GM18951 (cell line): ENCODE measurements at regions not wholly inside any gene's neighbourhood (a gene's known extent, or its start where the extent isn't known, plus 50 kb on each side); places are given as distances from the start of the nearest gene placed in this dataset.

Source experiments
- POLR2A ChIP-seq: IDR thresholded peaks from 4 replicates; pipeline ENCODE4 v1.6.1; 2011; ENCODE audit warnings: mild to moderate bottlenecking; ENCODE audit not compliant: insufficient read length, insufficient read depth; ENCODE audit errors: extremely low read depth
- in situ Hi-C: fragments of 300-500 bp; cut with MboI; formaldehyde crosslinking; loops from one replicate; pipeline ENCODE4 v1.12.0; 2022; ENCODE audit warnings: low sequenced_read_pairs, mixed read lengths, inconsistent platforms; ENCODE audit not compliant: unreplicated experiment

GRCh38 chr2:143946436-143947391 lies 573.2 kb downstream of the ZEB2 start:
- TF ChIP-seq POLR2A: no peak
- in situ Hi-C loops: no loop called here

- no peak for TF ChIP-seq POLR2A
- in situ Hi-C loops: no loop called here
These were observed 577.4 kb downstream of the ZEB2 start for GRCh38 chr2:143942486-143942885.

GRCh38 chr2:143940720-143941119 lies 579.2 kb downstream of the ZEB2 start:
- no peak for TF ChIP-seq POLR2A
- in situ Hi-C loops: no loop called here

- in situ Hi-C loops: no loop called here
- TF ChIP-seq POLR2A: no peak
These were observed 580.1 kb downstream of the ZEB2 start for GRCh38 chr2:143939626-143940330.

- no peak for TF ChIP-seq POLR2A
- in situ Hi-C loops: no loop called here
These were observed 582.1 kb downstream of the ZEB2 start for GRCh38 chr2:143937723-143938350.

- in situ Hi-C loops: no loop called here
- no peak for TF ChIP-seq POLR2A
These were observed 582.8 kb downstream of the ZEB2 start for GRCh38 chr2:143936848-143937722.

GRCh38 chr2:143936538-143936847 lies 583.4 kb downstream of the ZEB2 start:
- in situ Hi-C loops: no loop called here
- TF ChIP-seq POLR2A: no peak

GRCh38 chr2:143935482-143935752 lies 584.5 kb downstream of the ZEB2 start:
- in situ Hi-C loops: no loop called here
- TF ChIP-seq POLR2A: no peak

- TF ChIP-seq POLR2A: no peak
- in situ Hi-C loops: no loop called here
These were observed 585.1 kb downstream of the ZEB2 start for GRCh38 chr2:143934626-143935481.

GRCh38 chr2:143933946-143934569 lies 585.9 kb downstream of the ZEB2 start:
- in situ Hi-C loops: no loop called here
- TF ChIP-seq POLR2A: no peak

GRCh38 chr2:143930891-143931290 lies 589.0 kb downstream of the ZEB2 start:
- TF ChIP-seq POLR2A: no peak
- in situ Hi-C loops: no loop called here

GRCh38 chr2:143928613-143929012 lies 591.3 kb downstream of the ZEB2 start:
- TF ChIP-seq POLR2A: no peak
- in situ Hi-C loops: no loop called here
